CD4-positive, alpha-beta T cell treated with Interleukin-17A for 1 hour (primary cell): ENCODE measurements at regions not wholly inside any gene's neighbourhood (a gene's known extent, or its start where the extent isn't known, plus 50 kb on each side); places are given as distances from the start of the nearest gene placed in this dataset.
"Not testable (repeated sequence)": the region's sequence is repeated elsewhere in the genome, so short reads cannot be mapped to it uniquely, and the experiment has no call there.

Experiments used
- DNase-seq: peaks from one replicate; pipeline ENCODE4 v3.0.0-alpha.2; 2020

DNA sequence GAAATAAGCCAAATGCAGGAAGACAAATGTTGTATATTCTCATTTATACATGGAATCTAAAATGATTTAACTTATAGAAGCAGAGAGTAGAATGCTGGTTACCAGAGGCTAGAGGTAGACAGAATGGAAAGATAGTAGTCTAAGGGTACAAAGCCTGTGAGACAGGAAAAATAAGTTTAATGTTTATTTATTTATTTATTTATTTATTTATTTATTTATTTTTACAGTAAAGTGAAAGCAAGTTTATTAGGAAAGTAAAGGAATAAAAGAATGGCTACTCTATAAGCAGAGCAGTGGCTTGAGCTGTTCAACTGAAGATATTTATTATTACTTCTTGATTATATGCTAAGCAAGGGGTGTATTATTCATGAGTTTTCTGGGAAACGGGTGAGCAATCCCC lies 203.2 kb downstream of the LAS1L start:
- DNase-seq = no peak

DNA sequence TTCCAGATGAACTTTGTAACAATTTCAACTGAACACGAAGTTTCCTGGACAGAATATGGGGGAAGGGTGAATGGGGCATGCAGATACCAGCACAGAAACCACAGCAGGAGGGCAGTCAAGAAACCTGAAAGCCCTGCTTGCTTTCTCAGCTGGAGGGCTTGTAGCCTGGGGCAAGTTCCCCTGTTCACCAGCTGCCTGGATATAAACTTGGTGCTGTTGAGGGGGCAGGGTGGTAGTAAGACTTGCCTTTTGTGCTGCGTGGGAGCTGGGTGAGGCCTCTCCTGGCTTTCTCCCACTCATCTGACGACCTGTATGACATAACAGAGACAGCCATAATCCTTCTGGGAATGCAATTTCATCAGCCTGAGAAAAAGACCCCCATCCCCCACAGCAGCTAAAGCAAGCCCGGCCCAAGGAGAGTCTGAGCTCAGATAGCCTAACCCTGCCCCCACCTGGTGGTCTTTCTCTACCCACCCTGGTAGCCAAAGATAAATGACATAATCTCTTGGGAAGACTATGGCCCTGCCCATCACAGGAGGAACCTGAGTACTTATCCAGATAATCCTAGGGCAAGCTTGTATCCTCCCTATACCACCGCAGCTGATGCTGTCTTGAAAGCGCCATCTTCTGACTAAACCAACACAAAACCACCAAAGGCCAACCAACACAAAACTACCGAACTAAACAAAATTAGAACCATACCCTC lies 234.3 kb downstream of the LAS1L start:
- no peak for DNase-seq

DNA sequence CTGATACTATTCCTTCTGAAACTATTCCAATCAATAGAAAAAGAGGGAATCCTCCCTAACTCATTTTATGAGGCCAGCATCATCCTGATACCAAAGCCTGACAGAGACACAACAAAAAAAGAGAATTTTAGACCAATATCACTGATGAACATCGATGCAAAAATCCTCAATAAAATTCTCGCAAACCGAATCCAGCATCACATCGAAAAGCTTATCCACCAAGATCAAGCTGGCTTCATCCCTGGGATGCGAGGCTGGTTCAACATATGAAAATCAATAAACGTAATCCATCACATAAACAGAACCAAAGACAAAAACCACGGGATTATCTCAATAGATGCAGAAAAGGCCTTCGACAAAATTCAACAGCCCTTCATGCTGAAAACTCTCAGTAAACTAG lies 251.7 kb downstream of the LAS1L start:
- not testable (repeated sequence) for DNase-seq

DNA sequence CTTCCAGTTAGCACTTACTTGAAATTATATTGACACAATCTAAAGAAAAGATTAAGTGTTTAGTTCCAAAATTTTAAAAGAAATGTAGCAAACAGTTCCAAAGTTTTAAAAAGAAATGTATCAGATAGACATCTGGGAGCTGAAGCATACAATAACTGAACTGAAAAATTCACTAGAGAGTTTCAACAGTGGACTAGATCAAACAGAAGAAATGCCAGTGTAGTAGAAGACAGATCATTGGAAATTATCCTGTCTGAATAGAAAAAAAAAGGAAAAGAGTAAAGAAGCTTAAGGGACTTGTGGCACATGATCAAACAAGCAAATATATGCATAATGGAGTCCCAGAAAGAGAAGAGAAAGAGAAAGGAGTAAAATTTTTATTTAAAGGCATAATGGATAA lies 261.4 kb downstream of the LAS1L start:
- no peak for DNase-seq

DNA sequence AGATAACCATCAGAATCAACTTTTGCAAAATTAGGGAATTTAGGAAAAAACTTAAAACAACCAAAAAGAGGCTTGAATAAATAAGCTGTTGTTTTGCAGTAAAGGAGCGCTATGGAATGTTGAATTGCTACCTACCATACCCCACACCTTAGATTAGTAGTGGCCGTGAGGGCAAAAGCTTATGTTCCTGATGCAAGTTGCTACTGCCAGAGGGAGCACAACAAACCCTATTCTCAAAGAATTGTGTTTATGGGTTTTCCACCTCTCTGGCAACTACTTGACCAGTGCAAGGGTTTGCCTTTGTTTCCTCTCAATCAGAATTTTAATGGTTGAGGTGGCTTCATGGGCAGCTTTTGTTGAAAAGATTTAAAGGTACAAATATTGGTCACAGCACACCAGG lies 268.1 kb downstream of the LAS1L start:
- DNase-seq = no peak

DNA sequence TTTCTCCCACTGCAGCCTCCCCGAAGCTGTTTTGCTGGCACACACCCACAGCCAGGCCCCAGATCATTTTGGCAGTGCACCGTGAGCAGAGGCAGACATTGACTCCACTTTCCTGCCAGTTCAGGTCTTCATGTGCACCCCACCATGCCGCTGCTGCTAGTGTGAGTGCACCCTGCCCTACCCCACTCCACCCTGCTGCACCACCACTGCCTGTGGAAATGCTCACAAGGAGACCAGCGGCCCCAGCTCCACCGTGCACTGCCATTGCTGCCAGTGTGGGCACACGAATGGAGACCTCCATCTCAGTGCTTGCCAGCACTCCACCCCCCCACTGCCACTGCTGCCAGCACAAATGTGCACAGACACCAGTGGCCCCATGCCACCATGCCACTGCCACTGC lies 277.6 kb upstream of the ZC4H2 start:
- no peak for DNase-seq

DNA sequence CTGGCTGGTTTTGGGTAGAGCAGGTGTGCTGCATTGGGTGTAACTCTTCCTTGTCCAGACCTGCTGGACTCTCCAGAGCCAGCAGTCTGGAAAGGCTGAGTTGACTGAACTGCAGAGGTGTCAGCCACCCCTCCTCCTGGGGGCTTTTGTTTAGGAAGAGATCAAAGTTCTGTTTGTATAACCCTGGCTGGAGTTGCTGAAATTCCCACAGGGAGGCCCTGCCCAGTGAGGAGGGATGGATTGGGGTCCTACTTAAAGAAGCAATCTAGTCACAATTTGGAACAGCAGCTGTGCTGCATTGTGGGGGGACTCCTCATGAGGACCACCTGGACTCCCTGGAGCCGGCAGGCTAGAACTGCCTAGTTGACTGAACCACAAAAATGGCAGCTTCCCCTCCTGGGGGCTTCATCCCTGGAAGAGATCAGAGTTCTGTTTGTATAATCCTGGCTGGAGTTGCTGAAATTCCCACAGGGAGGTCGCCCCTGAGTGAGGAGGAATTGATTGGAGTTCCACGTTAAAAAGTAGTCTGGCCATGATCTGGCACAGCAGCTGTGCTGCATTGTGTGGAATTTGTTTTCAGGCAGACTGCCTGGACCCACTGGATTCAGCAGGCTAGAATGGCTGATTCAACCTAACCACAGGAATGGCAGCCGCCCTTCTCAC lies 264.9 kb upstream of the ZC4H2 start:
- no peak for DNase-seq

DNA sequence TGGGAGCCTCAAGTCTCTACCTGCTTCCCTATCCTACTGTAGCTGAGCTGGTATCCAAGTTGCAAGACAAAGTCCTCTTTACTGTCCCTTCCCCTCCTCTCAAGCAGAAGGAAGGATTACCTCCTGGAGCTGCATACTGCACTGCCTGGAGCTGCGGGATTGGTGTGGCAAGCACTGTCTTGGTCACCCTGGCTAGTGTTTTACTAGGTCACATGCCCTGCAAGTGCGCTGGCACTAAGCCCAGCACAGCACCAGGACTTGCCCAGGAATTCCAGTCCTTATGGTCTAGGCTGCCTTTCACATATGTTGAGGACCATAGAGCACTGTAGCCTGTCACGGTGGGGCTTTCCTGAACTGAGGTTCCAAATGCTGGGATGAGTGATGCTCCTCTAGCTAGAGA lies 227.3 kb upstream of the ZC4H2 start:
- DNase-seq = no peak

DNA sequence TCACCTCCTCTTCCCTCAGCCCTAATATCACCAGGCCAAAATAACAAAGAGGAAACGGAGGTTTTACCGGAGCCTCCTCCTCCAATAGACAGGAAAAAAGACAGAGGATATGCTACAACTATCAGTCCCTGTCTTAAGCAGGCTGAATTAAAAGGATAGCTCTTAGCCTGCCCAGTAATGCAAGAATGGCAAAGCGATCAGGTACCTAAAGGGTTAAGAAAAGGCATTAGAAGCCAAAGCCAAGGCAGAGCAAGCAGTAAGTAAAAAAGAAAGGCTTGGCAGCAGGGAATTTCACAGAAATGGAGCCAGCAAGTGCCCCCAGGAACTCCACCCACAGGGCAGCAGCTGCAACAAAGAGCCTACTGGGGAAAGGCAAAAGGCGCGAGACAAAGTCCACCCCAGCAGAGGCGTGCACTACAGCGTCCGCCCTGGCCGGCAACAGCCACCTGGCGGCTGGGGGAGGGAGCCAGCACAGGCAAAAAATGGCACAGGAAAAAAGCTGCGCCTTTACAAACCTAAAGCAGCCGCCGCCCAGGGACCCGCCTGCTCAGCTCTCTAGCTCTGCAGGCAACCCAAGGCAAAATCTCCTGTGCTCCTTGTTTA lies 220.6 kb upstream of the ZC4H2 start:
- no peak for DNase-seq

DNA sequence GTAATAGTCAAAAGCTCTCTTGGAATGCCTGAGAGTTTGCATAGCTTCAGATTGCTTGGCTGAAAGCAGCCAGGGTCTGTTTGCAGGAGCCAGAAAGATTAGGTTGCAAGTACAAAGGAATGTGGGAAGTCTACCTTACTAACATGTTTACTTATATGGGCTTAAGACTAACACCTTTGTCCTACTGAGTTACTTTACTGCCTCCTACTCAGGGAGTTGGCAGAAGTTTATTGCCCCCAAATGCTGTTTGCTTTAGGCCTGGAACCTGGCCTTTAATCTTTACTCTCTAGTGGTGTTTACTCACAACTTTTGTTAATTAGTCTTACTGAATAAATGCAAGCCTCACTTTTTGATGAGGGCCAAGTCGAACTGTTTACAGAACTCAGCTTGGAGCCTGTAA lies 219.4 kb upstream of the ZC4H2 start:
- no peak for DNase-seq

DNA sequence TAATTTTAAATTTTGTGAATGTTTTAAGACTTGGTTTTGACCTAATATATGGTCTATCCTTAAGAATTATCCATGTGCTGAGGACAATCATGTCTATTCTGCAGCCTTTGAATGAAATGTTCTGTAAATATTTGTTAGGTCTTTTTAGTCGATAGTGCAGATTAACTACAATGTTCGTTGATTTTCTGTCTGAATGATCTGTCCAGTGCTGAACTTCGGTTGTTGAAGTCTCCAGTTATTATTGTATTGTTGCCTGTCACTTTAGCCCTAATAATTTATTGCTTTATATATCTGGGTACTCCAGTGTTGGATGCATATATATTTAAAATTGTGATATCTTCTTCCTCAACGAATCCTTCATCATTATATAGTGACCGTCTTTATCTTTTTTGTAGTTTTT lies 218.3 kb upstream of the ZC4H2 start:
- no peak for DNase-seq

DNA sequence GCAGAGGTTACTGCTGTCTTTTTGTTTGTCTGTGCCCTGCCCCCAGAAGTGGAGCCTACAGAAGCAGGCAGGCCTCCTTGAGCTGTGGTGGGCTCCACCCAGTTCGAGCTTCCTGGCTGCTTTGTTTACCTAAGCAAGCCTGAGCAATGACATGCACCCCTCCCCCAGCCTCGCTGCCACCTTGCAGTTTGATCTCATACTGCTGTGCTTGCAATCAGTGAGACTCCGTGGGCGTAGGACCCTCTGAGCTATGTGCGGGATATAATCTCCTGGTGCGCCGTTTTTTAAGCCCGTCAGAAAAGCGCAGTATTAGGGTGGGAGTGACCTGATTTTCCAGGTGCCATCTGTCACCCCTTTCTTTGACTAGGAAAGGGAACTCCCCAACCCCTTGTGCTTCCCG lies 187.1 kb upstream of the ZC4H2 start:
- not testable (repeated sequence) for DNase-seq

DNA sequence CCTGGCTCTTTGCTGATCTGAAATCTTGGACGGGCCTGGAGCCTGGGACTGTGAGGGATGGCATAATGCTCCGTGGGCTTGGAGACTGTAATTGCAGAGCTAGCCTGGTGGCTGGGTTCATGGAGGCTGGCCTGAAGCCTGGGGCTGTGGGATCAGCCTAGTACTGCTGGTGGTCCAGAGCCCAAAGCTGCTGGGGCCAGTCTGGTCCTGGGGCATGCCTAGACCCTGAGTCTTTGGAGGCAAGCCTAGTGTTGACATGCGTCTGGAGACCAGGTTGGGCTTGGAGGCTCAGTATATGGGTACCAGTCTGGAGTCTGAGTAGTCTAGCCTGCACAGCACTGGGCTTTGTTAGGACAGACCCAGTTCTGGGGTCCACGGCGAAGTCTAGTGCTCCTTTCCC lies 172.0 kb upstream of the ZC4H2 start:
- DNase-seq = no peak

DNA sequence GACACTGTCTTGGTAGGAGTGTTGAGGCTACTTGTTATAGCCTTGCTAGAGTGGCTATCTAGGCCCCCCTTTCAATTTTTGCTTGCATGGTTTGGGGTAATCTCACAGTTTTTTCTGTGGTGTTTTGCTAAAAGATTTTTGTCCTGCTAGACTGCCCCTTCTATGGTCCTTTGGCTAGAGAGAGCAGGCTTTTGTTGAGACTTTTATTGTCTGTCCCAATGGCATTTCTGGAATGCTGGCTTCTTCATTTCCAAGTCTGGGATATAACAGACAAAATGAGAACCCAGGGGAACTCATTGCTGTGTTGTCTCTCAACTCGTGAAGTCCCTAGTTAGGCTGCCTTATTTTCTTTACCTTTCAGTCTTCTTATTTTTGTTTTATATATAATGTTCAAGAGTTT lies 160.2 kb upstream of the ZC4H2 start:
- no peak for DNase-seq

DNA sequence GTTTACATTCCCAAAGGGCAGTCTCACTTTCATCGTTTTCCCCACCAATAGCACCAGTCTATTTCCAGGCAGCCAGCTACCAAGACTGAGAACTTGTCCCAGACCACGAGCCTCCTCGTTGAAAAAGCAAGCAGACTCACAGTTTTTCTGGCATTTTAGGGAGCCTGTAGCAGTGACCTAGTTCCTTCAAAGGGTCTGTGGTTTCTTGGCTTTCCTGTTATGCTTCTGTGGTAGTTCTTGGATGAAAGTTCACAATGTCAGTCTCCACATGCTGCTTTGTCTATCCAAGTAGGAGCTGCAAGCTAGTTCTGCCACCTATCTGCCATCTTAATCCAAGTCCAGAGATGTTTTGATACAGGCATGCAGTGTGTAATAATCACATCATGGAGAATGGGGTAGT lies 151.6 kb upstream of the ZC4H2 start:
- peak; percentile 27 for DNase-seq

DNA sequence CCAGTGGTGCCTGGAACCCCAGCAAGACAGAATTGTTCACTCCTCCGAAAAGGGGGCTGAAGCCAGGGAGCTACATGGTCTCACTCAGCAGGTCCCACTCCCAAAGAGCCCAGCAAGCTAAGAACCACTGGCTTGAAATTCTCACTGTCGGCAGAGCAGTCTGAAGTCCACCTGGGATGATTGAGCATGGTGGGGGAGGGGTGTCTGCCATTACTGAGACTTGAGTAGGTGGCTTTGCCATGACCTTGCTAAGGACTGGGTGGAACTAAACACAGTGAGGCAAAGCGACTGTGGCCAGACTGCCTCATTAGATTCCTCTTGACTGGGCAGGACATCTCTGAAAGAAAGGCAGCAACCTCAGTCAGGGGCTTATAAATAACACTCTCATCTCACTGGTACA lies 122.6 kb upstream of the ZC4H2 start:
- no peak for DNase-seq

DNA sequence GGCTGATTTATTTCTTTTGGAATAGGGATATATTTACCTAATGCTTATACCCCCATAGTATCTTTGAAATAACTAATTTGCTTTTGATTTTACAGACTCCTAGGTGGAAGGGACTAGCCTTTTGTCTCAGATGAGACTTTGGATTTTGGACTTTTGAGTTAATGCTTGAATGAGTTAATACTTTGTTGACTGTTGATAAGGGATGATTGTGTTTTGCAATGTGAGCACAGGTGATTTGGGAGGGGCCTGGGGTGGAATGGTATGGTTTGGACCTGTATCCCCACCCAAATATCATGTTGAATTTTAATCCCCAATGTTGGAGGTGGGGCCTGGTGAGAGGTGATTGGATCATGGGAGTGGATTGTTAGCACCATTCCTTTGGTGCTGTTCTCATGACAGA lies 117.4 kb upstream of the ZC4H2 start:
- DNase-seq = no peak

DNA sequence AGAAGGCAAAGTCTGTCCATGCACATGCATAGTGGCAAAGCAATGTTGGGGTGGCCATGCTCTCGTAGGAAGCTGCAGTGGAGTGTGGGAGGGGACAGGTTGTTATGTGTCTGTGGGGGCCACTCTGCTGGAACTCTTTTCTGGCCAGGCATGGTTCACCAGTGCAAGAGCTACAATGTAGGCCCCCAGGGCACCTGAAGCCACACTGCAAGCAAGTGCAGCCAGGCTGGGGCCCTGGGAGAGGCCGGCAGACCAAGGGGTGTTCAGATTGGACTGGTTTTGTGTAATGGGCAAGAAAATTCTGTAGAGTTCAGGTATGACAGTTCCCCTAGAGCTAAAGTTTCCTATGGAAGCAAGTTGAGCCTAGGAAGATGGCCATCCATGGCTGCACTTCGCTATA lies 97.0 kb upstream of the ZC4H2 start:
- DNase-seq = no peak

DNA sequence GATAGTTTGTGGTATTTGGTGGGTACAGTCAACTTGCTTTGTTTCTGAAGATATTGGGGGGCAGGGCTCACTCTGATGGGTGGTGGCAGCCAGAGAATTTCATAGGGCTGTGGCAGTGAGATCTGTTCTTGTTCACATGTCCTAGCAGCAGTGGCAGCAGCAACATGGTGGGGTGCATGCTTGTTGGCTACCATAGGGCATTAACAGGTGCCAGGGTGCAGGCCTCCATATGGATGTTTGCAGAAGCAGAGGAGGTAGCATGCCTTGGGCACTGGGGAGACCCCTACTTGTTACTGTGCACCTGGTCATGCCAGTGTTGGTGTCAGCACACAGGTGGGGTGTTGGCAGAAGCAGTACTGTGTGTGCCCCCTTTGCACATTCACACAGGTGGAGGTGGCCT lies 96.3 kb upstream of the ZC4H2 start:
- DNase-seq = no peak

DNA sequence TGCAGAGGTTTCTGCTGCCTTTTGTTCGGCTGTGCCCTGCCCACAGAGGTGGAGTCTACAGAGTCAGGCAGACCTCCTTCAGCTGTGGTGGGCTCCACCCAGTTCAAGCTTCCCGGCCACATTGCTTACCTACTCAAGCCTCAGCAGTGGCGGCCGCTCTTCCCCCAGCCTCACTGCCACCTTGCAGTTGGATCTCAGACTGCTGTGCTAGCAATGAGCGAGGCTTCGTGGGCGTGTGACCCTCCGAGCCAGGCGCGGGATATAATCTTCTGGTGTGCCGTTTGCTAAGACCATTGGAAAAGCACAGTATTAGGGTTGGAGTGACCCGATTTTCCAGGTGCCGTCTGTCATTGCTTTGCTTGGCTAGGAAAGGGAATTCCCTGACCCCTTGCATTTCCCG lies 82.4 kb upstream of the ZC4H2 start:
- DNase-seq = not testable (repeated sequence)

DNA sequence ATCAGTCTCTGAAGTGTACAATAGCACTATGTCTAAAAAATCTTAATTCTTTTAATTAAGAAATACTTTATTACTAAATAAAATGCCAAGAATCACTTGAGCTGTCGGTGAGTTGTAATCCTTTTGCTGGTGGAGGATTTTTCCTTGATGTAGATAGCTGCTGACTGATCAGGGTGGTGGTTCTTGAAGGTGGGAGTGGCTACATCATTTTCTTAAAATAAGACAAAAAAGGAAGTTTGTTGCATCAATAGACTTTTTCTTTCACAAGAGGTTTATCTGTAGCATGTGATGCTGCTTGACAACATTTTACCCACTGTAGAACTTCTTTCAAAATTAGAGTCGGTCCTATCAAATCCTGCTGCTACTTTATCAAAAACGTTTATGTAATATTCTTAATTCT lies 68.8 kb upstream of the ZC4H2 start:
- DNase-seq = no peak

DNA sequence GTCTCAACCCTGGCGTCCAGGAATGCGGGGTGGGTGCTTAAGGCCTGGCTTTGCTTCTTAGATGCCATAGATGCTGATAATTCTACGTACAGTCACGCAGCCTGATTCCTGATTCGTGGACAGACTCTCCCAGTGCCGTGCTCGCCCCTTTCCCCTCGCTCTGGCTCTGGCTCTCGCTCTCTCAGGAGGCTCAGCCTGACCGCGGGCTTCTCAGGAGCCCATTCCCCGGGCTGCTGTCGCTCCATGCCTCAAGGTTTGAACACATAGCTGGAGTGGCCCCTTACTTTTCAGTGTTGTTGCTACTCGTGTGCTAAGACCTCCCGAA lies 59.2 kb upstream of the ZC4H2 start:
- DNase-seq = no peak

DNA sequence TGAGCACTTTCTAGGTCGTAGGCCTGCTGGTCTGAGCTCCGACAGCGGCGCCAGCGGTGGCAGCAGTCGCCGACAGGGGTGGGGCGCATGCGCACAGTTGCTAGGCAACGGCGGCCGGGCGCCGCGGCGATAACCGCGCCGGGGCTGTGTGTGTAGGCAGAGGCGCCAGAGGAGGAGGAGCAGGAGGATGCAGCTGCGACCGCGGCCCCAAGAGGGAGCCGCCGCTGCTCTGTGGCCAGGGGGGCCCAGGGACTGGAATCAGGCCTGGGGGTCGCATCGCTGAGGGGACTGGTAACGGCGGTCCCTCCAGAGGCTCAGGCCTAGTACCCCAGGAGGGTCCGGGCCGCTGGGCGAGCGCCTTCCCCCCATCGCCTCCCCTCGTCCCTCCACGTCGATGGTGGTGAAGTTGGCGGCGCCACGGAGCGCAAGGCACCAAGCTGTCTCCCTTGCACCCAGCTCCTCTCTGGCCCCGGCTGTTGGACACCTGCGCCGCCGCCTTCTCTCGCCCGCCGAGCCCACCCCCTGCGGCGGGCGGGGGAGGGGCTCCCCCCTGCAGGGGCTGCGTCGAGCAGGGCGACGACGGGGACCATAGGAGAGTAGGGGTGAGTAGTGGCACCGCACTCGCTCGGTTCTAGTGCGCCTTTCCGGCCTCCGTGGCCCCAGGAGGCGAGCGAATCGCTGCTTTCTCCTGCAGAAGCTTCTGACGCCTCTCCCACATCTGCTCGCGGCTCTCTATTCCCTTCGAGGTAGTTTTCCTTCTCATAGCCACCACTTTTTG lies 58.6 kb upstream of the ZC4H2 start, which contains the start of gene ZC3H12B:
Gene ZC3H12B (plus strand): TSS at position 159 of the 778 bp plus-strand sequence.
- DNase-seq = peak; percentile 86

DNA sequence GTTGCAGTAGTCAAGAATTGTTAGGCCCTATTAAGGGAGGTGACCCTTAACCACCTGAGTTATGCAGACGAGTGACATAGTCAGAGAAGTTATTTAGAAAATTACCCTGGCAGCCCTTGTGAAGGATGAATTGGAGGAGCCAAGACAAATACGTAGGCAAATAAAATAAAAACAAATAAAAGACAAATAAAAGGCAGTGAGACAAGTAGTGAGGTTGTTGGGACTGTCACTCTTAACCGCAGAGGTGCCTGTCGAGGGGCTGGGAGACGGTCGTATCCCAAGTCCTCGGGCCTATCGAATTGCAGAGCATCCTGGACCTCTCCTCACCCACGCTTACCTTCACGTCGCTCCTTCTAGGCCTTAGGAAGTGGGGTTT lies 58.0 kb upstream of the ZC4H2 start:
- DNase-seq = no peak
